Loucy (cell line): ENCODE measurements at regions not wholly inside any gene's neighbourhood (a gene's known extent, or its start where the extent isn't known, plus 50 kb on each side); places are given as distances from the start of the nearest gene placed in this dataset.

Source experiments
- CTCF ChIP-seq: fragments of 200-600 bp; sonication (generic); conservative IDR thresholded peaks from 2 replicates; pipeline ENCODE4 v1.5.1; 2014; ENCODE audit warnings: mild to moderate bottlenecking, antibody characterized with exemption, low read length
- EZH2phosphoT487 ChIP-seq: fragments of 200-600 bp; IDR thresholded peaks from 2 replicates; pipeline ENCODE4 v1.6.1; 2018; ENCODE audit warnings: antibody characterized with exemption, mild to moderate bottlenecking, moderate library complexity, borderline replicate concordance

GRCh38 chr9:19965336-19965735 lies 176.5 kb upstream of the SLC24A2 start:
- TF ChIP-seq CTCF (no peak), EZH2phosphoT487 (no peak)
